UCSD-AML1 (cell line): ENCODE measurements at regions not wholly inside any gene's neighbourhood (a gene's known extent, or its start where the extent isn't known, plus 50 kb on each side); places are given as distances from the start of the nearest gene placed in this dataset.

Source experiments
- DNase-seq: peaks from one replicate; lab custom pipeline; 2025; ENCODE audit not compliant: unreplicated experiment; lab: John Stamatoyannopoulos, UW

DNA sequence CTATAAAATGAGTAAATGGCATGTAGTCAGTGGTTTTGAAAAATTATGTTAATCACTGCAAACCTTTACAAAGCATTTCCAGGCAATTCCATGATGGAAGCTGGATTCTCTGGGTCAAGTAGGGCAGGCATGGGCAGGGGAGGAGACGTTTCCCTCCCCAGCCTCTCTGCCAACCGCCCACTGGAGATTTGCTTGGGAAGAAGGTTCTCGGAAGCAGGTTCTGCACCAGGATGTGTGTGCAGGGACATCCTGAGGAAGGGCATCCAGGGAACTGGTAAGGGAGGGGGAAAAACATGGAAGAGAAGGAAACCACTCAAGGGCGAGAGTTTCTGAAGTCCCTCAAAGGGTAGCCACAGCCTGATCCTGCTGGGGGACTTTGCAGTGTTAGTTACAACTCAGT lies 469.1 kb downstream of the TSHZ3 start:
- no peak for DNase-seq

DNA sequence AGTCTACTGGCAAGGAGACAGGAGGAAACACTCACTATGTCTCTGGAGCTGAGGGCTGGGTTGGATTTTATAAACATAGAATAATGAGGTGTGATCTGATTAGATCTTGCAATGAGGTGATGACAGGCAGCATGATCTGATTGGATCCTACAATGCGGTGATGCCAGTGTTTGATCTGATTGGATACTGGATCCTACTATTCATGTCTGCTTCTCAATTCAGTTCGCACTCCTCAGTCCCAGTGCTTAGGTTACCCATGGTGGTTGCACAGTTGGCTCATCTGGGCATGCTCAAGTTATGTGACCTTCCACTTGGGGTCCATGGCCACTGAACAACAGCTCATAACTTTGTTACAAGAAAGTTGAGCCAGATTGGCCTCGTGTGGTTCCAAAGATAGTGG lies 469.5 kb downstream of the TSHZ3 start:
- DNase-seq = no peak

DNA sequence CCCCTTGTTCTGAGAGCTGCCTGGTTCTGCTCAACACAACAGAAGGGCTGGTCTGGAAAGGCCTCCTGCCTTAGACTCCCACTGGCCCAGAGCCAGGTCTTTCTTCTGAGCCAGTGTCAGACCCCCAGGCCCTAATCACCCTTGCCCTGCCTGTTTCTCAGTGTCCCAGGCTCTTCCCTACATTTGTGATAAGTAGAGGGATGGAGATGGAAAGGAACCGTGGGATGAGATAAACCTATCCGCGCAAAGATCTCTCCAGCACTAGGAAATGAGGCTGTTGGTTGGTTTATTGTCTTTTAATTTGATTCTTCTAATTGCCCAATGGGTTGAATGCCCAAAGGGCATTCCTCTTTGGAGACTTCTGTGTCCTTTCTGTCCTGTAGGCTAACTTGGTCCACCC lies 470.0 kb downstream of the TSHZ3 start:
- DNase-seq = no peak

- DNase-seq = no peak
These were observed 470.7 kb downstream of the TSHZ3 start for GRCh38 chr19:30878495-30878894.

DNA sequence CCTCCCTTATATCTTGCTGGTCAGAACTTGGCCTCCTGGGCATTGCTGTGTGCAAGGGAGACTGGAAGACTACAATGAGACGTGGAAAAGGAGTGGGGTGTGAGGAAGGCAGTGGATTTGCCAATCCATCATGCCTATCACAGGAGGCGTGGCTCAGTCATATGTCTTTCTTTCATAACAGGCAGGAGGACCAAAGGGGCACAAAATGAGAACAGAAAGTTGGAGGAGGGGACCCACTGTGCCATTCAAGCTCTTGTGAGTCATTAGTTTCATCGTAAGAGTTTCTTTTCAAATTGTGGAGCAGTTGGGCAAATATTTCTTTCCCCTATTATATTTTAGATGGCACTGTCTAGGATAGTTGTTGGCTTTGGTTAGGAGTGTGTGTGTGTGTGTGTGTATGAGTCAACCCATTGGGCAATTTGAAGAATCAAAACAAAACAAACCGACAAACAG lies 471.5 kb downstream of the TSHZ3 start:
- DNase-seq = no peak

DNA sequence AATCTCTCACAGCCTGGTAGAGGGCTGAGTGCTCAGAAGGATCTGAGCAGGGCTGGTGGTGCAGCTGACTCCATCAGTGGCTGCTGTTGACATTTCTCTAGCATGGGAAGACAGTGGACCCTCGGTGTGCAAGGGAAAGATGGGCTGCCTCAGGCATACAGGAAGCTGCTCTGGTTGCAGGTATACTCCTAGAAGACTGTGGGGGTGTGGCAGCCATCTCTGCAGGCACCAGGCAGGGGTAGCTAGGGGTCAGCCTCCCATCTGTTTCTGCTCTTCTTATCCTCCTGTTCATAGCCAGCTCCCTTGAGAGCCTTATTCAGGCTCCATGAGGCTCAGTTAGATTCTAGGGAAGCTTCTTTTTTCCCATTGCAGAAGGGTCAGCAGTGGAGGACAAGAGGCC lies 475.5 kb downstream of the TSHZ3 start:
- no peak for DNase-seq

DNA sequence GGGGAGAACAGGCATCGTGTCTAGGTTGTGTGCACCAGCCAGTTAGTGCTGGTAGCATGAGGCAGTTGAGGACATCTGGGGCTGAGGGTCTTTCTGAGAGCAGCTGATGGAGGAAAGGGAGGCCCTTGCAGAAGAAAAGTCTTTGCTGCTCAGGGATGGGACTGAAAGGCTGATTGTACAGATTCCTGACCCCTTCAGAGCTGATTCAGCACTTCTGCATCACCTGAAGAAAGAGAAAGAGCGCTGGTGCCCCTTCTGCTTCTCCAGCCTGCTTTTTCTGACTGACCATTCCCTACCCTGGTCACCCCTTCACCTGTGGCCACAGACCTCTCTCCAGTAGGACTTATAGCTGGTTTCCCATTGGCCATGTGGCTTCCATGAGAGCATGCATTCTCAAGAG lies 476.2 kb downstream of the TSHZ3 start:
- DNase-seq = no peak

DNA sequence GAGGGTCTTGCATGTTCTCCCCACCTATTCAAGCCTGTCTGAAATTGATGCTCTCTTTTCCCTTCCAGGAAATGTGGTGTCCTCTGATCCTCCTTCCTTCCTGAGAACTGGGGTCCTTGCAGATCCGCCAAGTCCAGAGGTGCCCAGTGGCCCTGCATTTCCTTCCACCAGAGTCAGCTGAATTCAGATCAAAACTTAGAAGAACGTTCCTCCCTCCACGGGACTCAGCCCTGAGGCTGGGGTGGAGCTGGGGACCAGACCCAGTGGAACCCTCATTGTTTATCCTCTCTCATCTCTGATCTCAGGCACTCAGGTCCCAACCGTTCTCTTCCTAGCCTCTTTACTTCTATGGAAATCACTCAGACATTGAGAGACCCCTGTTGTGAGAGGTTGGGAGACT lies 477.3 kb downstream of the TSHZ3 start:
- no peak for DNase-seq

GRCh38 chr19:30870876-30871275 lies 478.4 kb downstream of the TSHZ3 start:
- no peak for DNase-seq

- DNase-seq = no peak
These were observed 483.7 kb downstream of the TSHZ3 start for GRCh38 chr19:30865511-30865910.

DNA sequence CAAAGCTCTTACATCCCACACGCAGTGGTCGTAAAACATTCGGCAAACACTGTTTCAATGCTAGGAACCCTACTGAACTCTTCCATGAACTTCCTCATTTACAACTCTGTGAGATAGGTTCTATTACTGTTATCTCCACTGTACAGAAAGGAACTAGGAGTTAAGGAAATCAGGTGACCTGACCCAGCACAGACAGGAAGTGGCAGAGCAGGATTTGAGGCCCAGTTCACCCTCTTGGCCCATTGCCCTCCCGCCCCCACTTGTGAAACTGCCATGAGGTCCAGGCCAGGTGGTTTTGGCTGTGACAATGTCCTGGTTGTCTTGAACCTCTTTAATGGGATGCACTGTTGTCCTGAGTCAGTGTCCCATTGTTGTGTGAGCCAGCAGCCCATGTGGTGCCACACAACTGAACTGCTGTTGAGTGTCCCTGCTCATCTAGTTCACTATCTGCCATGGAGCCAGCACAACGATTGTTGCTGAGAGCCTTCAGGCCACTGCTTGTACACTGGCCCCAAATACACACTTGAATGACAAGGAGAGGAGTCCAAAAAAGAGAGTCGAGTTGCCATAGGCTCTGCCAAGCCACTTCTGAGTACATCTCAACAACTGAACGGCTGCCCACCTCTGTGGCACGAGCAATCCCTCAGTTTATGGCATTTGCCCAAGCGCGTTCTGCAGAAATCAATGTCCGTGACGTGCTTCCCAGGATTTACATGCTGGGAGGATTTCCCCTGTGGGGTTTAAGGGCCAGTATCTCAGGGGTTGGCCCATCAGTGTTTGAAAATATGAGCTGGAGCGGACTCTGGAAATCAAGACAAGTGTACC lies 484.6 kb downstream of the TSHZ3 start:
- DNase-seq = peak; percentile 68

DNA sequence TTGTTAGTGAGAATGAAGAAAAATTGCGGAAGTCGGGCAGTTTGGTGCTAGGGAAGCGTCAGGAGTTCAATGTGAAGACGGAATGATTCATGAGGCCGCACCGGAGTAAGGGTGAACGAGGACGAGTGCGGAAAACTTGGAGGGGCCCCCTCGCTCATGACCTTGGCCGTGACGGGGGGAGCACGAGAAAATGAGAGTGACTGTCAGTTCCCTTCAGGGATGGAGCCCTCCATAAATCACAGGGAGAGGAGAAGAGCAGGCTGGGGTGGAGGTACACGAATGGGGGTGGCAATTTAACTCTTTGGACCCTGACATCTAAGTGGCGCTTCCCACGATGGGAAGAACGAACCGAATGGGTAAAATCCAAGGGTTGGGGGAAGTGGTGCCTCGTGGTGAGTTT lies 486.4 kb downstream of the TSHZ3 start:
- no peak for DNase-seq

DNA sequence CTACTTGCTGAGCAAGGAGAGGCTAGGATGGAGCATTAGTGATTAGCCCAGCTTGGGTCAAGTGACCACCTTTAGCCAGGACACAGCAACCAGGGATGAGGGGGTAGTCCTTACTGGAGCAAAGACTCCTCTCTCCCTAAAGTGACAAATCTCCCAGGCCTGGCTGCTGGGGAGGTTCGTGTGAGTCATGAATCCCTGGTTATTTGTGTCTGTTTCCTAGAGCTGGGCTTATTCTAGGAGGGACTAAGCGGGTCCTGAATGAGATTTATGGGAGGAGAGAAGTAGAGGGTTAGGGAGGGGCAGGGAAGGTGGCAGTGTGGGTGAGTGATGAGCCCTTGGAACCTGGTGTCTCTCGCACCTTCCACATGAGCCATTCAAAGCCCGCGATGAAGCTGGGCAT lies 487.3 kb downstream of the TSHZ3 start:
- no peak for DNase-seq

DNA sequence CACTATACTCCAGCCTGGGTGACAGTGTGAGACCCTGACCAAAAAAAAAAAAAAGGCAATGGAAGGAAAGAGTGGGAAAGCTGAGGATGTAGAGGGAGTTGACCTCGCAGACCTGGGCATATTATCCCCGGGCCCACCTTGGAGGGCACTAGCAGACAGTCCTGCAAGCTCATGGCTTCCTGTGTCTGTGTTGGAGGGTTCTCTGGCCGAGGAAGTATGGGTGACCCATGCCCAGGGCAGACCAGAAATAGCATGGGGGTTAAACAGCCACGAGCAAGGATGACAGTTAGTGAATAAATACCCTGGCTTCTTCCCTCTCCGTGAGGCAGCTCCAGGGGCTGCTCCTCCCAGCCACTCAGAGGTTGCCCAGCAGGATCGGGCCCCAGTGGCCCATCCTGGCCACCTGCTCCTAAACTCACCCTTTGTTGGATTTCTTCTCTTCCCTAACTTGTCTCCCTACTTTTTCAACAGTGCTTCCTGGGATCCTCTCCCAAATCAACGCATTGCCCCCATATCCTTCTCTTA lies 485.8 kb downstream of the ZNF536 start:
- no peak for DNase-seq

GRCh38 chr19:30857388-30857787 lies 485.2 kb downstream of the ZNF536 start:
- no peak for DNase-seq

DNA sequence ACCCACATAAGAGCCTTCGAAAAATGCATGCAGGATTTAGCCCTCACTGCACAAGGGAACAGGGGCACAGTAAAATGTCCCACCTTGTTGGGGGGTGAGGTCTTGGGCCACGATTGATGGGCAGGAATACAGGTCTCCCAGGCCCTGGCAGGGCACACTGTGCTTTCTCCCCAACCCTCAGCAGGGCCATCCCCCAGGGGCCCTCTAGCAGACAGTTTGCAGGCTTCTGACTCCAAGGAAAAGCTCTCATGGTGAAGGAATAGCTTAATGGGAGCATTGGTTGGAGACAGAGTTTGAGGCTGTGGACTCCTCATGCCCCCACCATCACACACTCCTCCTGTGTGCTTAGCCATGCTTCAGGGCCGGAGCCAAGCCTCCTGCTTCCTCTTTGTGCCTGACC lies 484.6 kb downstream of the ZNF536 start:
- no peak for DNase-seq

DNA sequence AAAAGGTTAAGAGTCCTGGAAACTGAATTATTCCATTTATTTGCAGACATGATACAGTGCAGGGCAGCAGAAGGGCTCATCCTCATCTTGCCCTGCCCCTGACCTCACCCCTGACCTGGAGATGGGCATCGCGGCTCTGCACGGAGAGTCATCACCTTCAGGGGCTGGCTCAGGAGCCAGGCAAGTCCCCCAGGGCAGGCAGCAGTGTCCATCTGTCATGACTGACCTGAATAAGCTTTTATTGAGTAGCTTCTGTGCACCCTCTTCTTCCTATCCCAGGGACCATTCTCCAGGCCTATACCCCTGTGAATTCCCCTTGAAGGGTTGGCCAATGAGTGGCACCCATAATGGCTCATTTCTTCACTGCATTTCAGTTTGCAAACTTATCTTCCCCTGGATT lies 484.2 kb downstream of the ZNF536 start:
- no peak for DNase-seq

- DNase-seq = no peak
These were observed 483.3 kb downstream of the ZNF536 start for GRCh38 chr19:30855442-30855841.

- DNase-seq = no peak
These were observed 482.5 kb downstream of the ZNF536 start for GRCh38 chr19:30854661-30855060.

- DNase-seq = no peak
These were observed 482.0 kb downstream of the ZNF536 start for GRCh38 chr19:30854207-30854606.

DNA sequence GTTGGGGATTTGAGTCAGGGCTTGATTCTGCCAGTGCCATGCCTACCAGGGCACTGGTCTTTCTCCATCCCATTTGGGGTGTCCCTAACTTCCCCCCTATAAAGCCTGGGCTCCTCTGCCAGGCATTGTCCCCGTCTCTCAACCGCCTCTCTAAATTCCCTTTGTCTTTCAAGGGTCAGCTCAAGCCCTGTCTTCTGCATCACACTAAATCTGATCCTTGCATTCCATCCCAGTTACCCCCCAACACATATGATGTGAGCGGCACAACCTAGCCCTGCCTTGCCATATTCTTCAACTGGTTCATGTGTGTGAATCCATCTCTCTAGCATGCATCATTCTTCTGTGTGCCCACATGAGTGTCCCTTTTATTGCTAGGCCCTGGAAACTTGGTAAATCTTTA lies 480.9 kb downstream of the ZNF536 start:
- no peak for DNase-seq

GRCh38 chr19:30852168-30852567 lies 480.0 kb downstream of the ZNF536 start:
- no peak for DNase-seq

DNA sequence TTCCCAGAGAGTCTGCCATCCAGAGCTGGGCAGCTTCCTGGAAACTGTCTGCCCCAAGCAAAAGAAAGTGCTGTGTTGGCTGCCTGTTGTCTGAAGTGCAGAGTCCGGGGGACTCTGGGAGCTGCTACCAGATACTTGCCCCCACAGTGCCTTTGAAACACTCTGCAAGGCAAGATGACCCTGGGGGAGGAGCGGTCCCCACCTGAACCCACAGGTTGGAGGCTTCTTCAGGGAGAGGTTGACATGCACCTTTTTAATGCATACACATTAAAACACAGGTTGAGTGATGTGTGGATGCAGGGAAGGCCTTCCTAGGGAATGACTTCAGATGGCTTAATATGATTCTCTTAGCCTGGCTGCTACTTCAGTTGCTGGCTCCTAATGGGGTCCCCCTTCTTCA lies 479.5 kb downstream of the ZNF536 start:
- no peak for DNase-seq
